NCI-H446 (cell line): ENCODE measurements at regions not wholly inside any gene's neighbourhood (a gene's known extent, or its start where the extent isn't known, plus 50 kb on each side); places are given as distances from the start of the nearest gene placed in this dataset.

Source experiments
- DNase-seq, 2 experiments: peaks; one replicate each; lab custom pipeline; 2025; lab: John Stamatoyannopoulos, UW

- DNase-seq: no peak
Measured at GRCh38 chr18:78071166-78071710, 821.6 kb downstream of the GALR1 start.

- no peak for DNase-seq
Measured at GRCh38 chr18:78071776-78072175, 822.1 kb downstream of the GALR1 start.

DNA sequence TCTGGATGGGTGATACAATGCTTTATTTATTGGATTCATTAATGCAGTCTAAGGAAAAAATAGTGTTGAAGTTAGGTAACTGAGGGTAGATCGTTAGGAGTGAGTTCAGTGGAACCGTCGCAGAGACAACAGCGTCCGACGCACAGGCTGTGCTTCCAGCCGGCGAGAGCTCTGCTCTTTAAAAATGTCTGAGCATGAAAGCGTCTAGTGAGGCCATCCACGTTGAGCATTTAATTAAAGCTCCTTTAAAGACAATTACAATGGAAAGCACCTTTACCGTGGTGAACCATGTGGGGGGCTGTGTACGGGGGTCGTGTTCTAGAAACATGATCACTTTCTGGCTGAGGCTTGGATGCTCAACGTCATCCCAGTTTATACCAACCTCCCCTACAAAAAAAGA lies 822.7 kb downstream of the GALR1 start:
- no peak for DNase-seq

DNA sequence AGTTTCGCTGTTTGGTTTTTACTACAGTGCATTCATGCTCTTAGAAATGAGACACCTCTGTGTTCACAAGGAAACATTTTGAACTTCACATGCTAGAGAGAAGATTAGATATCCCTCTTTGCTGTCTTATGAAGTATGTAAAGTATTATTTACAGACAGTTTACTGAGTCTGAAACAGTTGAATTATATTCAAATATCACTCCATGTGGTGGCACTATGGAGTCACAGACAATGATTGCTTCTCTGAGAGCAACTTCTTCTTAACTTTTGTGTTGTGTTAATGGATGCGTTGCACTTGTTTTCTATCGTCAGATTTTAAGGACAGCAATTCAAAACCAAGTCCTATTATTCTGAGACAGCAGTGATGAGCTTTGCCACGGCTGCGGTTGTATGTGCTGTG lies 823.6 kb downstream of the GALR1 start:
- no peak for DNase-seq

- no peak for DNase-seq
Measured at GRCh38 chr18:78074400-78075020, 824.9 kb downstream of the GALR1 start.

- no peak for DNase-seq
Measured at GRCh38 chr18:78080081-78080480, 830.4 kb downstream of the GALR1 start.

- no peak for DNase-seq
Measured at GRCh38 chr18:78080761-78081160, 831.1 kb downstream of the GALR1 start.

GRCh38 chr18:78082816-78083215 lies 833.2 kb downstream of the GALR1 start:
- no peak for DNase-seq

DNA sequence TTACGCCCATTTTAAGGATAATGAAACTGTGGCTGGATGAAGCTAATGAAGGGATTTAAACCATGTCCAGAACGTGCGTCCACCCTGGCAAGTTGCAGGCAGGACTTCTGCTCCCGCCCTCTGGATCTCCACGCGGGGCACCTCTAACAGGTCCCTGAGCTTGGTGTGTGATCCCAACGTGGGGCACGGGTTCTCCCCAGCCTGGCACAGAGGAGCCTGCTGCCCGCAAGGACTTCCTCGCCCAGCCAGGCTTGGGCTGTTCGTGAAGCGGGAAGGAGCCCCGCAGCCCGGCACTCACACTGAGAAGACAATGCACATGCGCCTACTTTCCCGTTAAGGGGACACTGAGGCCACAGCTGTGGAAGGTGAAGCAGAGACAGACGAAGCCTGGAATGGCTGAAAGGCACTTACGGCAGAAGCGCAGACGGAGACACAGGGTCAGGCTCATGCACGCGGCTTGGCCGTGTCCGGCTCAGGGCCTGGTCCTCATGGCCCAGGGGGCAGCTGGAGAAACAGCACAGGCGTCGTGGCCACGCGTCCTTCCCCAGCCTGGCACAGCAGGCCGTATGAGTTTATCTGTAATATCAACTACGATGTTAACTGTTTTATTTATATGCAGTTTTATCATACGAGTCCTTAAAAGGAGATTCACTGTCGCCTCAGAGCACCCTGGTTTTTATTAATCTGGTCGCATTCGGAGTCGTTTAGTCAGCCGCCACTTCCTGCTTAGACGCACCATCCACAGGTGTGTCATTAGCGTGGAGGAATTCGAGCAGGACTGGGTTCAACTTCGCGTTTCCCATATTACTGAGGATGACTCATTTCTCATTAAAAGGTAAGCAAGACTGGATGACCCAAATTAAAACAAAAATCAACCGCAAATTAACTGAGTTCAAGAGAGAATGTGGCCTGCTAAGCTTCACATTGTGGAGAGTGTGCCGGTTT lies 835.9 kb downstream of the GALR1 start:
- no peak for DNase-seq

GRCh38 chr18:78086931-78087330 lies 837.3 kb downstream of the GALR1 start:
- no peak for DNase-seq

GRCh38 chr18:78087338-78087737 lies 837.7 kb downstream of the GALR1 start:
- no peak for DNase-seq

- DNase-seq: no peak
Measured at GRCh38 chr18:78090584-78090983, 840.9 kb downstream of the GALR1 start.

GRCh38 chr18:78092901-78093300 lies 843.3 kb downstream of the GALR1 start:
- no peak for DNase-seq

DNA sequence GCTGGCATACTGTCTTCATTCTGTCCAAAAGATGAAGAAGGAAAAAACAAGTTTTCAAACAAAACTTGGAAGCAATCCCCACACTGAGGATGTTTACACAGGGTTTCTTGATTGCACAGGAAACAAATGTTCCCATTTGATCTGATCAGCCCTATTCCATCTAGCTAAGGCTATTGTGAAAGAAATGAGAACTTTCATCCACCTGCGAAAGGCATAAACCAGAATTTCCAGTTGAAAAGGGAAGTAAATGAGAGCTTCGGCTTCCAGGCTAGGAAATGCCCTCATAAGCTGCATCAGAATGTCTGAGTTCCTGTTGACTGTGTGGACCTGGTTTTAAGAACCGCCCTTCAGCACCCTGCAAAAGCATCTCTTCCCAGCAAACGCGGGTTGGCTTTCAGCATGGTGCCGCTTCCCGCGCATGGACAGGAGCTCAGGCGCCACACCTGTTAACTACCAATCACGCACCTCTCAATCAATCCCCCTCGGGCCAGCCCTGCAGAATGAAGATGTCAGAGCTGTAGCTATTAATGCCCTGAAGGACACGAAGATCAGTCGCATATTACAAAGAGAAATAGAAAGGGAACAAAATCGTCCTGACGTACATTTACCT lies 850.4 kb downstream of the GALR1 start:
- DNase-seq: no peak

GRCh38 chr18:78101091-78101490 lies 851.4 kb downstream of the GALR1 start:
- DNase-seq: no peak

- DNase-seq: no peak
Measured at GRCh38 chr18:78102135-78102534, 852.5 kb downstream of the GALR1 start.

GRCh38 chr18:78105611-78106010 lies 856.0 kb downstream of the GALR1 start:
- DNase-seq: no peak

DNA sequence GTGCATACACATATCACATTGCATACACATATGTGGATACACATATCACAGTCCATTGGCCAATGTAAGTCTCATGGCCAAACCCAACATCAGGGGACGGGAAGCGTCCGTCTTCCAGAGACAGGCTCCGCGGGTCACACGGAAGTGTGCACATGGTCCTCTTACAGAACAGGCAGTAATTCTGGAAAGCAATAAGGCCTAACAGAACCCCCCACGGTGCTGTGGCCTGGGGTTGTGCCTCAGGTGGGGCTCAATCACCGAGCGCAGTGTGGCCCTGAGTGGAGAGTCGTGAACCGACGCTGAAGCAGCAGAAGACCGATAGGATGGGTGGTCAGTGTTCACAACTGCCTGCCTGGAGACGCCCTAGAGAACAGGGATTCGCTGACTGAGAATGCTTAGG lies 857.3 kb downstream of the GALR1 start:
- no peak for DNase-seq

GRCh38 chr18:78107363-78107762 lies 857.7 kb downstream of the GALR1 start:
- DNase-seq: no peak

DNA sequence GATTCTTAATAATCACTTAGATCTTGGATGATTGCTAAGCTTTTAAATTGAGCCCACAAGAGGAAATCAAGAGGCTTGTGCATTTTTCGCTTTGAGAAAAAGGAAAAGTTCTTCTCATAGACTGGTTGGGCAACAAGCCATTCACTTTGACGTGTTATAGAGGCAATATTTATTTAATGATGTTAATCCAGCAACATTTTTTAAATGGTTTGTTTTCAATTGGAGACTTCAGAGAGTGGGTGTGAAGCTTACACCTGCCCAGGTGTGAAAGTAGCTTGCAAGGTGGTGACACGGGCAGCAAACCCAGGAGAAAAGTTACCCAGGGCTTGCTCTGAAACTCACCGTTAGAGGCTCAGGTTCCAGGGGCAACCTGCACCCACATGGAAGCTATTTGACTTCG lies 858.9 kb downstream of the GALR1 start:
- DNase-seq: no peak

- DNase-seq: no peak
Measured at GRCh38 chr18:78113136-78113939, 863.7 kb downstream of the GALR1 start.

GRCh38 chr18:78113940-78114251 lies 864.2 kb downstream of the GALR1 start:
- no peak for DNase-seq
